SW 1271 (cell line): ENCODE measurements at regions not wholly inside any gene's neighbourhood (a gene's known extent, or its start where the extent isn't known, plus 50 kb on each side); places are given as distances from the start of the nearest gene placed in this dataset.

Experiments
- DNase-seq, 2 experiments: peaks; one replicate each; lab custom pipeline; 2025; lab: John Stamatoyannopoulos, UW

DNA sequence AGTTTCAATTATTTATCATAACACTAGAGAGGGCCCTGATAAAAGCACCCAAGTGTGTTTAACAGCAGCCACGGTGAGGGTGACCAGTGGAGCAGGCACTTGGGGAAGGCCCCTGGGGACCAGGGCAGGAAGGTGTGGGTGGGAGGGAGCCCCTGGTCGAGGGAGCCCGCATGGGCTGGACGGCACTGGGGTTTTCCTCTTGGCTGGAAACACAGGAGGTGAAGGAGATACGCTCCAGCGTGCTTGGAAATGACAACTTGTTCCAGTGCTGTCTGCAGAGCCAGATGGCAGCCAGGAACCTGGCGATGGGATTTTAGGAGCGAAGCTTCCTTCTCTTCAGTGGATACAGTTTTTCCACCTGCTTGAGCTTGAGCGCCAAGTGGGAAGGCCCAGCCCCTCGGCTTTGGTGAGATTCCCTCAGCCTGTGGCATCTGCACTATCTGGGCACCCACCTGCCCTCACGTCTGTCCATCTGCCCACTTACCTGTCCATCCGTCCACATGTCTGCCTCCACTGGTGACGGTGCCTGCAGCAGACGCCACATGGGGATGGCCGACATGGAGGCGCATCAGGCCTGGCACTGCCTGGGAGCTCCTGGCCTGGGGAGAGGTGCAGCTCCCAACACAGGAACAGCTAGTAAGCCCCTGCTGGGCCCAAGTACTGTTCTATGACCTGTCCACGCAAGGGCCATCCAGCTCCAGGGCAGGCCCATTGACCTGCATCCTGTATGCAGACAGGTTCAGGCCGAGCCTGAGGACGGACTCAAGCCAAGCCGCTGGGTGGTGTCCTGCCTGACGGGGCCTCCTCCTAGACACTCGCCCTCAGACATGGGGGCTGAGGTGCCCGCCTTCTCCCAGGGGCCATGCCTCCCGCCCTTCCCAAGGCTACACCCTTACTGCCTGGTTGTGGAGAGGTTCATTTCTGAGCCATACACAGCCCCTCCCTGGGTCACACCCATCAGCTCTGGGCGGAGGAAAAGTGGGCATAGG lies 192.2 kb upstream of the C14orf180 start:
- DNase-seq = no peak

DNA sequence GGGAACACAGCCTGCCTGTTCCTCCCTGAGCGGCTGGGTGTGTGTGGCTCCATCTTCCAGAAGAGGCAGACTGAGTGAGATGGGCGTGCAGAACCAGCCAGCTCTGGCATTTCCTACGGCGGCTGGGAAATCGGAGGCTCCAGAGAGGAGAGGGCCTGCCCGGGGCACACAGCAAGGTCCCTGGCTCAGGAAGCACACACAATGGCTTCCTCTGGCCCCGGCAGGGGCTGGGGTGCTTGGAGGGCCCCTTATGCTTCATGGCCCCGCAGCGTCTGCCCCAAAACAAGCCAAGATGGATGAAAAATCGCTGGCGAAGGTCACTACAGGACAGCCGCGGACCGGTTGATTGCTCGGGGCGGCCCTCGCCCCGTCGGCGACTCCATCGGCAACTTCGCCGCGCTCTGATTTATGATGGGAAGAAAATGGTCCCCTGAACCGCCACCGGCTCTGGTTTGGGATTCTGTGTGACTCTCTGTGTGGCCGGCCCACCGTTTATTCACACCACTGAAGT lies 191.5 kb upstream of the C14orf180 start:
- DNase-seq = no peak

GRCh38 chr14:104388541-104389325 lies 190.8 kb upstream of the C14orf180 start:
- DNase-seq = no peak

DNA sequence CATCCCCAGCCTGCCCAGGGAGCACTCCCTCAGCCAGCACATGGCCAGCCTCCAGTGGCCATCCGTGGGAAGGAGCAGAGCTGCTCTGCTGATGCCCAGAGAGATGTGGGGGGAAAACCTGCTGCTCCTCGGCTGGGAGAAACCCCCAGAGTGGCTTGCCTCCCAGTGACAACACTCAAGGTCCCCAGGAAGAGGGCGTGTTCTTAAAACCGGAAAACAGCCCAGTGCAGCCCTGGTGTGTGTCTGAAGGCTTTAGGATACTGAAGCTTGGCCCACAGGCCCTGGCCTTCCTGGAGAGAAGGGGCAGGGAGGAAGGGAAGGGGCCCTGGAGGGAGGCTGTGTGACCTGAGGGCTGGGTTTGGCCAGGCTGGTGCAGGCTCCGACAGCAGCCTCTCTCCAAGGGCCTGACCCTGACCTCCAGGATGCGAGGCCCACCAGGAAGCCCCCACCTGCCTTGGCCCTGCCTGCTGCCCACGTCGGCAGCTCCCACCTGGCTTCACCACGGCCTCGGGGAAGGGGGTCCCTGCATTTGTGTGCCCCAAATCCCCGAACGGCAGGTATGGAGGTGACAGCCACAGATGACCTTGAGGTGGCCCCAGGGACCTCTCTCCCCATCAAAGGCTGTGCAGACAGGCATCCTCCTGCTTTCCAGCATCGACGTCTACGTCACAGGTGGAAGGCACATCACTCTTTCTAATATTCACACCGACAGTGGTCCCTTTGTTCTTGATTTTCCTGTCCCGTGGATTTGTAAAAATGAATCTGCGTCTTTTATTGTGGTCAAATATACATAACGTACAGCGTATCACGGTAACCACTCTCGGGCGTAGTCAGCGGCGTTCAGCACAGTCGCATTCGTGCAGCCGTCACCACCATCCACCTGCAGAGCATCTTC lies 190.0 kb upstream of the C14orf180 start:
- no peak for DNase-seq

- DNase-seq = no peak
Observed at GRCh38 chr14:104390221-104390931, 189.2 kb upstream of the C14orf180 start.

GRCh38 chr14:104390941-104391901 lies 188.3 kb upstream of the C14orf180 start:
- DNase-seq = no peak

- DNase-seq = no peak
Observed at GRCh38 chr14:104392001-104392395, 187.6 kb upstream of the C14orf180 start.

- DNase-seq = no peak
Observed at GRCh38 chr14:104392396-104393198, 187.0 kb upstream of the C14orf180 start.

GRCh38 chr14:104393199-104393897 lies 186.2 kb upstream of the C14orf180 start:
- no peak for DNase-seq

- no peak for DNase-seq
Observed at GRCh38 chr14:104393898-104394381, 185.6 kb upstream of the C14orf180 start.

GRCh38 chr14:104394409-104394851 lies 185.1 kb upstream of the C14orf180 start:
- DNase-seq = no peak

DNA sequence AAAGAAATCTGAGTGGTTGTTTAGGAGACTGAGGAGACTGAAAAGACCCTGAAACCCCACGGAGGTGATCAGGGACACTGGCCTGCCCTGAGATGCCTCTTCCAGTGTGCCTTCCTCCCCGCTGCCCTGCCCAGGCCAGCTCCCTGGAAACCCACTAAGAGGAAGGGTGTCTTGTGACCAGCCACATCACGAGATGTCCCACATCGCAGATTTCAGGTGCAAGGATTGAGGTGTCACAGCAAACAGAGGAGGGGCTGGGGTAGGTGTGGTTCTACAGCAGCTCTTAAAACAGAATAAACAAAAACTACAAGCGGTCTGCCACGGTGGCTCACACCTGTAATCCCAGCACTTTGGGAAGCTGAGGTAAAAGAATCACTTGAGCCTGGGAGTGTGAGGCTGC lies 184.3 kb upstream of the C14orf180 start:
- no peak for DNase-seq

- no peak for DNase-seq
Observed at GRCh38 chr14:104395941-104396681, 183.5 kb upstream of the C14orf180 start.

GRCh38 chr14:104396682-104397470 lies 182.7 kb upstream of the C14orf180 start:
- DNase-seq = no peak

DNA sequence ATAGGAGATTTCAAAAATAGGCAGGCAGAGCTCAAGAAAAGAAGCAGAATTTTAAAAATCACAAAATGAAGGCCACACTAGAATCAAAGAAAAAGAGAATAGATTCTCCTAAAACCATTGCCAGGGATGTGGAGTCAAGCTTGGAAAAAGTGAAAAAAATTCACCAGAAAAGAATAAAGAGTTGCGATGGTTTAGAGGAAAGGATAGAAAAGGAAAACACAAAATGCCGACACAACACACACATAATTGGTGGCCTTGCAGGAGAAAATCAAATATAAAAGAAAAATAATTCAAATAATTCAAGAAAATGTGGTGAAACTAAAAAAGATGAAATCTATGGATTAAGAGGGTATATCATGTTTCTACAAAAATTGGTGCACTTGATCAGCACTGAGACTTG lies 181.6 kb upstream of the C14orf180 start:
- DNase-seq = no peak

DNA sequence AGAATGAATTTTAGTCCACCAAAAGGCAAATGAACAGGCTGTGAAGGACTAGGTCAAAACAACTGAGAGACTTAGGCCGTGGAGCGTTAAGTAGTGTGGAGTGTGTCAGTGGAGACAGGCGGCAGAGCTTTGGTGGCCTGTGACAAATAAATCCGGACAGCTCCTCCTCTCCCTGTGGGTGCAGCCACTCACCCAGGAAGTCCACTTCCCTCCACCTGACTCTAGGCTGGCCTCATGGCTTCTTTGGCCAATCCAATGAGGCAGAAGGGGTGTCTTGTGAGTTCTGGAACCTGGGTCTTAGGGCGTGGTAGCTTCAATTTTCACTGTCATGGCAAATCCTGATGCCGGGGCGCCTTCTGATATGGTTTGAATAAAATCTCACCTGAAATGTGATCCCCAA lies 180.9 kb upstream of the C14orf180 start:
- no peak for DNase-seq
